ENCODE measurements at regions not wholly inside any gene's neighbourhood (a gene's known extent, or its start where the extent isn't known, plus 50 kb on each side); places are given as distances from the start of the nearest gene placed in this dataset.
"Not testable (repeated sequence)": the region's sequence is repeated elsewhere in the genome, so short reads cannot be mapped to it uniquely, and the experiment has no call there.

- H3K4me2 ChIP-seq (ENCODE audit: low read length): no peak overlapping the region
- H3K79me2 ChIP-seq: no peaks in the 10 kb centered on the region
- no peak overlapping the region for H3K9ac ChIP-seq
- H3K9me3 ChIP-seq (ENCODE audit: control insufficient read depth, low read length): no peaks in the 10 kb centered on the region
- H2AFZ ChIP-seq: no peak overlapping the region
- no peak overlapping the region for H3K27ac ChIP-seq
- no peaks in the 10 kb centered on the region for H3K27me3 ChIP-seq (ENCODE audit: control insufficient read depth, insufficient read depth, low read length)
- no peak for TF ChIP-seq CTCF (IDR thresholded peaks at IDR 0.05)
- no peaks in the 10 kb centered on the region for H3K36me3 ChIP-seq (ENCODE audit: control insufficient read depth, insufficient read depth, low read length)
- H3K4me1 ChIP-seq: no peaks in the 10 kb centered on the region
- no peak overlapping the region for H3K4me3 ChIP-seq (ENCODE audit: low read depth, low read length)
Measured at GRCh38 chr10:120103738-120104560, 211.4 kb downstream of the SEC23IP start.

GRCh38 chr10:120105001-120105400 lies 212.5 kb downstream of the SEC23IP start:
- Histone ChIP-seq H3K4me2 (ENCODE audit: low read length) (no peak overlapping the region), H3K4me3 (ENCODE audit: low read depth, low read length) (no peak overlapping the region), H3K36me3 (ENCODE audit: control insufficient read depth, insufficient read depth, low read length) (no peaks in the 10 kb centered on the region), H3K27me3 (ENCODE audit: control insufficient read depth, insufficient read depth, low read length) (no peaks in the 10 kb centered on the region), H3K9me3 (ENCODE audit: control insufficient read depth, low read length) (no peaks in the 10 kb centered on the region), H3K27ac (no peak overlapping the region), H2AFZ (no peak overlapping the region), H3K9ac (no peak overlapping the region), H3K79me2 (no peaks in the 10 kb centered on the region), H3K4me1 (no peaks in the 10 kb centered on the region)
- TF ChIP-seq CTCF (IDR thresholded peaks at IDR 0.05): no peak

GRCh38 chr10:120105492-120105891 lies 213.0 kb downstream of the SEC23IP start:
- no peak overlapping the region for H3K9ac ChIP-seq
- no peaks in the 10 kb centered on the region for H3K27me3 ChIP-seq (ENCODE audit: control insufficient read depth, insufficient read depth, low read length)
- H3K4me1 ChIP-seq: no peaks in the 10 kb centered on the region
- H3K4me2 ChIP-seq (ENCODE audit: low read length): no peak overlapping the region
- no peaks in the 10 kb centered on the region for H3K9me3 ChIP-seq (ENCODE audit: control insufficient read depth, low read length)
- H3K79me2 ChIP-seq: no peaks in the 10 kb centered on the region
- no peak overlapping the region for H3K27ac ChIP-seq
- H3K36me3 ChIP-seq (ENCODE audit: control insufficient read depth, insufficient read depth, low read length): no peaks in the 10 kb centered on the region
- no peak overlapping the region for H2AFZ ChIP-seq
- no peak overlapping the region for H3K4me3 ChIP-seq (ENCODE audit: low read depth, low read length)
- TF ChIP-seq CTCF (IDR thresholded peaks at IDR 0.05): no peak

GRCh38 chr10:120108916-120109315 lies 216.4 kb downstream of the SEC23IP start:
- Histone ChIP-seq H3K4me1 (no peaks in the 10 kb centered on the region), H3K9ac (no peak overlapping the region), H3K36me3 (ENCODE audit: control insufficient read depth, insufficient read depth, low read length) (no peaks in the 10 kb centered on the region), H3K4me2 (ENCODE audit: low read length) (no peak overlapping the region), H3K79me2 (no peaks in the 10 kb centered on the region), H2AFZ (no peak overlapping the region), H3K4me3 (ENCODE audit: low read depth, low read length) (no peak overlapping the region), H3K27ac (no peak overlapping the region), H3K27me3 (ENCODE audit: control insufficient read depth, insufficient read depth, low read length) (no peaks in the 10 kb centered on the region), H3K9me3 (ENCODE audit: control insufficient read depth, low read length) (no peaks in the 10 kb centered on the region)
- no peak for TF ChIP-seq CTCF (IDR thresholded peaks at IDR 0.05)

- not testable (repeated sequence) for H3K4me3 ChIP-seq (ENCODE audit: low read depth, low read length); H3K27me3 ChIP-seq (ENCODE audit: control insufficient read depth, insufficient read depth, low read length); H3K27ac ChIP-seq; H3K4me2 ChIP-seq (ENCODE audit: low read length); H3K4me1 ChIP-seq; H3K79me2 ChIP-seq; H3K9me3 ChIP-seq (ENCODE audit: control insufficient read depth, low read length); H2AFZ ChIP-seq; H3K36me3 ChIP-seq (ENCODE audit: control insufficient read depth, insufficient read depth, low read length); H3K9ac ChIP-seq
Measured at GRCh38 chr10:120109725-120110124, 217.2 kb downstream of the SEC23IP start.

Data from parathyroid adenoma (tissue), 2 donors.